NCI-H2029 treated with DMSO at 0.1 percent for 48 hours (cell line): ENCODE measurements at regions not wholly inside any gene's neighbourhood (a gene's known extent, or its start where the extent isn't known, plus 50 kb on each side); places are given as distances from the start of the nearest gene placed in this dataset.

Experiments used
- DNase-seq: peaks from one replicate; lab custom pipeline; 2025; lab: John Stamatoyannopoulos, UW

GRCh38 chr3:13173186-13173585 lies 100.0 kb upstream of the IQSEC1 start:
- no peak for DNase-seq

GRCh38 chr3:13172644-13173013 lies 99.4 kb upstream of the IQSEC1 start:
- no peak for DNase-seq

GRCh38 chr3:13171704-13172643 lies 98.7 kb upstream of the IQSEC1 start:
- DNase-seq, result no peak

GRCh38 chr3:13170317-13170716 lies 97.1 kb upstream of the IQSEC1 start:
- no peak for DNase-seq

GRCh38 chr3:13168391-13168790 lies 95.2 kb upstream of the IQSEC1 start:
- DNase-seq, result no peak

GRCh38 chr3:13167829-13168228 lies 94.6 kb upstream of the IQSEC1 start:
- no peak for DNase-seq

GRCh38 chr3:13167064-13167743 lies 94.0 kb upstream of the IQSEC1 start:
- DNase-seq, result no peak

GRCh38 chr3:13166243-13167063 lies 93.2 kb upstream of the IQSEC1 start:
- no peak for DNase-seq

- DNase-seq, result no peak
Observed at GRCh38 chr3:13165576-13165975, 92.3 kb upstream of the IQSEC1 start.

GRCh38 chr3:13164893-13165492 lies 91.8 kb upstream of the IQSEC1 start:
- no peak for DNase-seq

- no peak for DNase-seq
Observed at GRCh38 chr3:13163848-13164382, 90.7 kb upstream of the IQSEC1 start.

GRCh38 chr3:13162549-13163320 lies 89.5 kb upstream of the IQSEC1 start:
- DNase-seq, result no peak

GRCh38 chr3:13161771-13162535 lies 88.7 kb upstream of the IQSEC1 start:
- no peak for DNase-seq

- no peak for DNase-seq
Observed at GRCh38 chr3:13161021-13161759, 88.0 kb upstream of the IQSEC1 start.

- DNase-seq, result no peak
Observed at GRCh38 chr3:13160619-13161018, 87.4 kb upstream of the IQSEC1 start.

GRCh38 chr3:13159890-13160289 lies 86.7 kb upstream of the IQSEC1 start:
- DNase-seq, result no peak

GRCh38 chr3:13158871-13159270 lies 85.6 kb upstream of the IQSEC1 start:
- DNase-seq, result no peak

- DNase-seq, result no peak
Observed at GRCh38 chr3:13158408-13158807, 85.2 kb upstream of the IQSEC1 start.

GRCh38 chr3:13157986-13158385 lies 84.8 kb upstream of the IQSEC1 start:
- DNase-seq, result no peak
